Endothelial cell of umbilical vein (primary cell): ENCODE measurements at regions not wholly inside any gene's neighbourhood (a gene's known extent, or its start where the extent isn't known, plus 50 kb on each side); places are given as distances from the start of the nearest gene placed in this dataset.

Source experiments
- BruUV-seq: library from RNA; stranded (reverse); fragments of 400-500 nt; replicated peaks from 2 replicates; lab custom pipeline; 2021; lab: Mats Ljungman, UMichigan
- CTCF ChIA-PET: fragments of 300-600, 350-600 bp; sonication (Branson Sonifier 250); formaldehyde crosslinking; loops from one replicate; lab custom pipeline; 2021; ENCODE audit warnings: antibody characterized with exemption, inconsistent platforms; lab: Charles Lee
- POLR2A ChIA-PET: fragments of 300-600, 350-600 bp; sonication (Branson Sonifier 250); formaldehyde crosslinking; loops from one replicate; lab custom pipeline; 2021; ENCODE audit warnings: antibody characterized with exemption, inconsistent platforms; lab: Charles Lee
- DNase-seq: peaks from one replicate; pipeline ENCODE4 v3.0.0-alpha.2; 2011; ENCODE audit warnings: low read depth, low spot score
- FAIRE-seq: peaks from 2 replicates; lab custom pipeline; 2011; peaks lifted over from hg19 to GRCh38; lab: Jason Lieb, UNC
- H2AFZ ChIP-seq: 2 replicates; pipeline ENCODE4 v1.6.0; 2012; ENCODE audit warnings: low read depth, low read length, control low read depth, inconsistent platforms
- H3K27ac ChIP-seq: 2 replicates; pipeline ENCODE4 v1.5.1; 2011; ENCODE audit warnings: low read depth, mild to moderate bottlenecking, control low read depth, low read length, moderate library complexity; ENCODE audit not compliant: insufficient read depth
- H3K27me3 ChIP-seq, 2 experiments: 2 replicates each; pipeline versions ENCODE4 v1.6.0 to v1.6.1; 2011; ENCODE audit warnings: low read length in 2 of 2, mixed read lengths in 1 of 2; ENCODE audit not compliant: control insufficient read depth in 2 of 2, insufficient read depth in 2 of 2
- H3K36me3 ChIP-seq, 2 experiments: 2 replicates in 1 of 2; 3 replicates in 1 of 2; pipeline ENCODE4 v1.5.1; 2011; ENCODE audit warnings: low read length in 2 of 2, mild to moderate bottlenecking in 1 of 2, moderate library complexity in 1 of 2; ENCODE audit not compliant: control insufficient read depth in 2 of 2, insufficient read depth in 2 of 2; ENCODE audit errors: extremely low read depth in 1 of 2
- H3K4me1 ChIP-seq: 3 replicates; pipeline ENCODE4 v1.5.1; 2011; ENCODE audit warnings: mild to moderate bottlenecking, low read length; ENCODE audit not compliant: control insufficient read depth, insufficient read depth; ENCODE audit errors: extremely low read depth
- H3K4me2 ChIP-seq: 2 replicates; pipeline ENCODE4 v1.6.1; 2011; ENCODE audit warnings: low read length, control low read depth, mixed read lengths; ENCODE audit not compliant: insufficient read depth
- H3K4me3 ChIP-seq, 3 experiments: fragments of 200-600 bp in 1 of 3; sonication (generic), shearing (Covaris generic) in 1 of 3; replicated peaks in 1 of 3; 2 replicates each; pipeline ENCODE4 v1.5.1; 2011 to 2016; ENCODE audit warnings: control low read depth in 3 of 3, low read length in 3 of 3, mild to moderate bottlenecking in 2 of 3, inconsistent platforms in 1 of 3, low read depth in 1 of 3, moderate library complexity in 1 of 3; ENCODE audit not compliant: insufficient read depth in 1 of 3
- H3K79me2 ChIP-seq: 2 replicates; pipeline ENCODE4 v1.6.0; 2012; ENCODE audit warnings: low read length, inconsistent platforms; ENCODE audit not compliant: control insufficient read depth, insufficient read depth
- H3K9ac ChIP-seq: replicated peaks from 2 replicates; pipeline ENCODE3; 2011; ENCODE audit warnings: low read length, control low read depth; ENCODE audit not compliant: insufficient read depth; ENCODE audit errors: extremely low read depth
- H3K9me1 ChIP-seq: replicated peaks from 3 replicates; pipeline ENCODE4 v1.6.0; 2011; ENCODE audit warnings: mild to moderate bottlenecking, low read length; ENCODE audit not compliant: control insufficient read depth, insufficient read depth; ENCODE audit errors: extremely low read depth
- H3K9me3 ChIP-seq: replicated peaks from 2 replicates; pipeline ENCODE4 v1.5.1; 2012; ENCODE audit warnings: low read length, inconsistent platforms; ENCODE audit not compliant: control insufficient read depth, insufficient read depth
- H4K20me1 ChIP-seq: replicated peaks from 2 replicates; pipeline ENCODE3; 2011; ENCODE audit warnings: mild to moderate bottlenecking, low read length; ENCODE audit not compliant: control insufficient read depth, insufficient read depth; ENCODE audit errors: extremely low read depth
- CTCF ChIP-seq, 2 donors: IDR thresholded peaks; 1 replicate in 1 of 2; 2 replicates in 1 of 2; pipeline ENCODE4 v1.5.1; 2011; ENCODE audit warnings: low read length in 2 of 2, mild to moderate bottlenecking in 2 of 2, moderate library complexity in 2 of 2, control low read depth in 1 of 2, inconsistent platforms in 1 of 2, low read depth in 1 of 2; ENCODE audit not compliant: insufficient read depth in 1 of 2; ENCODE audit errors: extremely low read depth in 1 of 2
- EZH2 ChIP-seq: IDR thresholded peaks from 2 replicates; pipeline ENCODE4 v1.6.1; 2012; ENCODE audit warnings: borderline replicate concordance, low read depth, mild to moderate bottlenecking, moderate library complexity, low read length, inconsistent platforms; ENCODE audit not compliant: severe bottlenecking
- FOS ChIP-seq: IDR thresholded peaks from 2 replicates; pipeline ENCODE4 v1.6.1; 2011; ENCODE audit warnings: mild to moderate bottlenecking, low read length, moderate library complexity, borderline replicate concordance; ENCODE audit not compliant: insufficient read depth
- GATA2 ChIP-seq: IDR thresholded peaks from 2 replicates; pipeline ENCODE4 v1.7.0; 2011; ENCODE audit warnings: low read depth, mild to moderate bottlenecking, moderate library complexity, mixed read lengths, low read length; ENCODE audit not compliant: insufficient read length, insufficient read depth
- JUN ChIP-seq: IDR thresholded peaks from 2 replicates; pipeline ENCODE4 v1.6.1; 2011; ENCODE audit warnings: borderline replicate concordance, low read depth; ENCODE audit not compliant: insufficient read length, insufficient read depth
- MAX ChIP-seq: IDR thresholded peaks from 2 replicates; pipeline ENCODE4 v1.6.1; 2011; ENCODE audit not compliant: insufficient read depth, insufficient read length
- MYC ChIP-seq: IDR thresholded peaks from one replicate; pipeline ENCODE4 v1.6.1; 2011; ENCODE audit warnings: mild to moderate bottlenecking, low read depth, low read length
- POLR2A ChIP-seq: IDR thresholded peaks from 2 replicates; pipeline ENCODE4 v1.6.1; 2012; ENCODE audit warnings: low read depth, mild to moderate bottlenecking, control low read depth, low read length
- POLR2AphosphoS5 ChIP-seq: IDR thresholded peaks from 2 replicates; pipeline ENCODE4 v1.6.1; 2012; ENCODE audit warnings: low read depth, mild to moderate bottlenecking, control low read depth, low read length, moderate library complexity; ENCODE audit not compliant: insufficient read depth
- dilution Hi-C: fragments of 300-500 bp; cut with MboI; formaldehyde crosslinking; loops from one replicate; pipeline ENCODE4 v1.15.0; 2019; ENCODE audit warnings: low sequenced_read_pairs; ENCODE audit not compliant: extremely low pct_ligation_motif_present
- intact Hi-C: fragments of 100-400 bp; cut with micrococcal nuclease; formaldehyde crosslinking; loops from one replicate; pipeline ENCODE4 v1.10.0; 2022

- dilution Hi-C loops (no loop called here), intact Hi-C loops (no loop called here)
- H2AFZ ChIP-seq, result no peak overlapping the region
- FAIRE-seq (no peak), DNase-seq (no peak)
- H3K27ac ChIP-seq, result no peak overlapping the region
- ChIA-PET POLR2A (no interaction called here), CTCF (no interaction called here)
- TF ChIP-seq POLR2AphosphoS5 (no peak), FOS (no peak), POLR2A (no peak), MYC (no peak), JUN (no peak), EZH2 (no peak), MAX (no peak), GATA2 (no peak), CTCF (IDR thresholded peaks at IDR 0.05; ENCODE audit: extremely low read depth in 1 of 2, insufficient read depth in 1 of 2, low read depth in 1 of 2, low read length in 2 of 2) (no peak)
- H3K27me3 ChIP-seq, result no peaks in the 10 kb centered on the region
- no peaks in the 10 kb centered on the region for H3K9me1 ChIP-seq
- no peaks in the 10 kb centered on the region for H4K20me1 ChIP-seq
- H3K4me2 ChIP-seq, result no peak overlapping the region
- no peak overlapping the region for H3K4me3 ChIP-seq
- H3K79me2 ChIP-seq, result no peaks in the 10 kb centered on the region
- no peak overlapping the region for H3K9ac ChIP-seq
- no peaks in the 10 kb centered on the region for H3K36me3 ChIP-seq
- peaks cover 2% of the 10 kb centered on the region for H3K9me3 ChIP-seq
- no TSS peak for BruUV-seq
- H3K4me1 ChIP-seq, result no peaks in the 10 kb centered on the region
Measured at GRCh38 chr3:180284331-180285110, 247.8 kb upstream of the PEX5L start.
